GM12873 (cell line): ENCODE measurements at regions not wholly inside any gene's neighbourhood (a gene's known extent, or its start where the extent isn't known, plus 50 kb on each side); places are given as distances from the start of the nearest gene placed in this dataset.

Experiments
- CTCF ChIP-seq: IDR thresholded peaks from 2 replicates; pipeline ENCODE4 v1.5.1; 2012; ENCODE audit warnings: low read depth, mild to moderate bottlenecking, moderate library complexity, low read length, control low read depth; ENCODE audit not compliant: insufficient read depth; ENCODE audit errors: missing control alignments

DNA sequence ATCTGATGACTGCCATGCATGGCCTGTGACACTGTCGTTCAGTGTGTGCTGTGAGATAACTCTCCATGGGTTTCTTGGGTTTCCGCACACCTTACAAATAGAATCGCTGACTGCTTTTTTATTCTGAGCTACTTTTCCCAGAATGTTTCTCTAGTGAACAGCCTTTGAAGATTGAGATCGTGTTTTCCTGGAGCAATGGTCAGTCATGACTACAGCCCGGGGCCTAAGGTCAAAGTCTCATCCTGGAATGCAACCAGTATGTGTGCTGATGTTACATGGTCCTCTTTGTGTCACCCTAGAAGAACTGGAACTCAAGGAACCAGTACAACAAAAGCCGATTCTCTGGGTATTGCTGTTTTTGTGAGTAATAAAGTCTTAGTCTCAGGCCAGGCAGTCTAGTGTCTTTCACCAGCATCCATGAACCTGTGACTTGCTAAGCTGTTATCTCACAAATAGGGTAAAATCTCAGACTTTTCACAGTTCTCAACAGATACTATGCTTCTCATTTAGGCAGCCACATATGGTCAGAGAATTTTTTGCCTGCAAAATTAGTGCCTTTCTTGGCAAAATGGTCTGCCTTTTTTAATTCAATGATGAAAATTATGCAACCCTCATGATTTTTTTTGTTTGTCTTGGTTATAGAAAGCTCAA lies 124.9 kb upstream of the PIEZO2 start:
- no peak for TF ChIP-seq CTCF

GRCh38 chr18:11272516-11272915 lies 123.1 kb upstream of the PIEZO2 start:
- no peak for TF ChIP-seq CTCF

DNA sequence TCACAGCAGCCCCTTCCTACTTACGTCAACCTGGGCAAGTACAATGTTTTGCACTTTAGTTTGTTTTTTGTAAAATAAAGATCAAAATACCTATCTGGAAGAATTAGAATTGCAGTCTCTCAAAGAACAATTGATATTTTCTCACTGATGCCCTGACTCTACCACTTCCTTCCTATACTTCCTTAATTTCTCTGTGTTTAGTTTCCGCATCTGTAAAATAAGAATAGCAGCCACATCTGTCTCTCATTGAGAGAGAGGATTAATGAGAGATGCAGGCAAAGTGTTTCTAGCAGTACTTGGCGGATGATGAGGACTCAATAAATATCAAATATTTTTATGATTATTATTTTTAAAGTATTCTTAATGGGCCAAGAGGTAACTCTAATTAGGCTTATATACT lies 122.6 kb upstream of the PIEZO2 start:
- TF ChIP-seq CTCF: no peak

DNA sequence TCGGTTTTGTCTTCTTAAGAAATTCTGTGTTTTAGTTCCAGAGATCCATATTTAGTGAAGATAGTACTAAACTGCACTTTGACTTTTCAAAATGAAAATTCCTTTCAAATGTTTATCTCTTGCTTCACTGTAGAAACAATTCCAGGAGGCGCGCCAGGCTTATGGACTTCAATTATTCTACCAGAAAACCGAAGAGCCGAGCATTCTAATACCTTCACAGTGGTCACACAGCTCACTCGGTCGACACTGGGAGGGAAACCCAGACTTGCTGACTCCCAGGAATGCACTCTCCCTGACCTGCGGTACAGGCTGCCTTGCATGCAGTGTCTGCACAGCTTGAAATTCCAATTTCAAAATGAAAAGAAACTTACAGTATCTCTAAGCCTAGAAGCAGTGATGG lies 119.9 kb upstream of the PIEZO2 start:
- no peak for TF ChIP-seq CTCF

DNA sequence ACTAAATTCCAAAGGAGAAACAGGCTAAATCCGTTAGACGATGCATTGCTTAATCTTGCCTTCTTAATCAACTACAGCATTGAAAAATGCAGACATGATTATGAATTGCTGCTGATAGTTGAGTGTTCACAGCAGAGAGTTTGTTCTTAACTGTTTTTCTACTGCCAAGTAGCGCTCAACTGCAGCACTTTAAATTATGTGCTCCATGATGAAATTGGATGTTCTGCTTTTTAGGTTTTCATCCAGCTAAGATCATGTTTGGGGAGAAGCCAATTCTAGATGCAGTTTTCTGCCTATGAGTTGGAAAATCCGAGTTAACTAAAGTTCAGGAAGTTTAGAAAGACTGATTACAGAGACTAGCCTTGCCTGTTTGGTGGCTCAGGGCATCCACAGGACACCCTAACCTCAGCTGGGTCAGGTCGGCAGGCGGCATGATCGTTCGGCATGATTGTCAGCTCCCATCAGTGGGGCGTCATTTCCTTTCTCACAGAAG lies 119.4 kb upstream of the PIEZO2 start:
- TF ChIP-seq CTCF: no peak

- TF ChIP-seq CTCF: no peak
These were observed 118.8 kb upstream of the PIEZO2 start for GRCh38 chr18:11268153-11268552.

DNA sequence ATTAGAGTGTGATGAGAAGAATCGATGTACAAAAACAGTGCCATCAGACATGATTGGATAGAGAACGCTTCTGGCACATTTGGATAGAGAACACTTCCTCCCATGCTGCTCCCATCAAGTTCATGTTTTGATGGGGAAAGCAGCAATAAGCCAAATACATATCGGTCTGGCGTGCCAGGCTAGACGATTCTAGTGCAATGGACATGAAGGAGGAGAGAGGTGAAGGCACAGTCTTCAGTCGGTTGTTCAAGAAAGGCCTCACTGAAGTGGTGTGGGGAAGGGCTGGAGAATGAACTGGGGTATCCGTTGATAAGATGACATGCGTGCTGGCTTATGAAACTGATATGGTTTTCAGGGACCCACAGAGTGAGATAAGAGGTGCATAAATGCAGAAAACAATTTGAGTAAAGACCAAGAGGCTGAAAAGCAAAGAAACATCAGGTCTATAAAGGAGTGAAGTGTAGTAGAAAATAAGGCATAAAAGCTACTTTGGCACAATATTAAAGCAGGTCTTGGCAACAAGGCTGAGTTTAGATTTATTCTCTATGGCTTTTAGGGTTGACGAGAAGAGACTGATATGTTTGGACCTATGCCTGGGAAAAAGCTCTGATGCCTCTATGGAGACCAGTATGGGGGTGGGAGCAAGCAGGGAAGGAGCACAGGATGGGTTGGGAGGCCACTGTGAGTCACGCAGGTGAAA lies 117.6 kb upstream of the PIEZO2 start:
- TF ChIP-seq CTCF: no peak
